ENCODE measurements at regions not wholly inside any gene's neighbourhood (a gene's known extent, or its start where the extent isn't known, plus 50 kb on each side); places are given as distances from the start of the nearest gene placed in this dataset.

DNA sequence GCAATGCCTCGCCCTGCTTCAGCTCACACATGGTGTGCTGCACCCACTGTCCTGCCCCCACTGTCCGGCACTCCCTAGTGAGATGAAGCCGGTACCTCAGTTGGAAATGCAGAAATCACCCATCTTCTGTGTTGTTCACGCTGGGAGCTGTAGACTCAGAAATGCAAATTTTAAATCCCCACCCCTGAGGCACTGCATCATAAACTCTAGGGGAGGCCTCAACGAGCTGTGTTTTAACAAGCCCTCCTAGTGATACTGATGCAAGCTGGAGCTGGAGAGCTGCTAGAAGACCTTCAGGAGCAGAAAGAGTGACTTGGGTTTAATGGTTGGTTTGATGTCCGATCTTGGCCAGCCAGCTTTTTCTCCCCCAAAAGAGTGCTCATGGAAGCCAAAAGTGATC lies 146.0 kb upstream of the MAST4 start:
- no peak overlapping the region for H3K27ac ChIP-seq
- CTCF ChIA-PET, result no interaction called here
- POLR2A ChIA-PET (ENCODE audit: low non-redundant PET), result no interaction called here
- DNase-seq (ENCODE audit: low spot score), result no peak
- TF ChIP-seq, protein P1, sequence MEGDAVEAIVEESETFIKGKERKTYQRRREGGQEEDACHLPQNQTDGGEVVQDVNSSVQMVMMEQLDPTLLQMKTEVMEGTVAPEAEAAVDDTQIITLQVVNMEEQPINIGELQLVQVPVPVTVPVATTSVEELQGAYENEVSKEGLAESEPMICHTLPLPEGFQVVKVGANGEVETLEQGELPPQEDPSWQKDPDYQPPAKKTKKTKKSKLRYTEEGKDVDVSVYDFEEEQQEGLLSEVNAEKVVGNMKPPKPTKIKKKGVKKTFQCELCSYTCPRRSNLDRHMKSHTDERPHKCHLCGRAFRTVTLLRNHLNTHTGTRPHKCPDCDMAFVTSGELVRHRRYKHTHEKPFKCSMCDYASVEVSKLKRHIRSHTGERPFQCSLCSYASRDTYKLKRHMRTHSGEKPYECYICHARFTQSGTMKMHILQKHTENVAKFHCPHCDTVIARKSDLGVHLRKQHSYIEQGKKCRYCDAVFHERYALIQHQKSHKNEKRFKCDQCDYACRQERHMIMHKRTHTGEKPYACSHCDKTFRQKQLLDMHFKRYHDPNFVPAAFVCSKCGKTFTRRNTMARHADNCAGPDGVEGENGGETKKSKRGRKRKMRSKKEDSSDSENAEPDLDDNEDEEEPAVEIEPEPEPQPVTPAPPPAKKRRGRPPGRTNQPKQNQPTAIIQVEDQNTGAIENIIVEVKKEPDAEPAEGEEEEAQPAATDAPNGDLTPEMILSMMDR (conservative IDR thresholded peaks at IDR 0.05; ENCODE audit: low read depth), result no peak

DNA sequence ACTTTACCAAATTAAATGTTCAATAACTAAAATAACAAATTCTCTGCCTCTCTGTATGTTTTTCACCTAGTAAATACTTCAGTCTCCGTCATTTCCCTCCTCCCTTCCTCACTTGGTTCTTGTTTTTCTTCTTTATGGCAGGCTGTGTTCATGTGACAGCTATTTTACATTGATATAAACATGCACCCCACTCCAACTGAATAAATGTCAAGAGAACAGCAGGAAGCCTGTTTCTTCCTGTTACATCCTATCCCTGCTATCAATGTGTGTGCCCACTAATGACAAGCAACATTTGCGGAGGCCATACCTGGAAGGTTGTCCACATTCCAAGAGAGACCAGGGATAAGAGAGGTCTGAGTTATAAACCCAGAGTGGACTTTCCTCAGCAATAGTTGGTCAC lies 145.2 kb upstream of the MAST4 start:
- no peak for DNase-seq (ENCODE audit: low spot score)
- H3K27ac ChIP-seq, result no peak overlapping the region
- CTCF ChIA-PET, result no interaction called here
- POLR2A ChIA-PET (ENCODE audit: low non-redundant PET), result no interaction called here
- TF ChIP-seq, protein P1 (conservative IDR thresholded peaks at IDR 0.05; ENCODE audit: low read depth), result no peak

- CTCF ChIA-PET, result interaction anchor here (0.6 kb wide), 1 partner anchor 13 kb away, joined by 4 read pairs; no protein-coding TSS in a partner anchor
- no peak overlapping the region for H3K27ac ChIP-seq
- POLR2A ChIA-PET (ENCODE audit: low non-redundant PET), result no interaction called here
- no peak for DNase-seq (ENCODE audit: low spot score)
- TF ChIP-seq, protein P1 (conservative IDR thresholded peaks at IDR 0.05; ENCODE audit: low read depth), result no peak
Observed at GRCh38 chr5:66452109-66452508, 144.1 kb upstream of the MAST4 start.

DNA sequence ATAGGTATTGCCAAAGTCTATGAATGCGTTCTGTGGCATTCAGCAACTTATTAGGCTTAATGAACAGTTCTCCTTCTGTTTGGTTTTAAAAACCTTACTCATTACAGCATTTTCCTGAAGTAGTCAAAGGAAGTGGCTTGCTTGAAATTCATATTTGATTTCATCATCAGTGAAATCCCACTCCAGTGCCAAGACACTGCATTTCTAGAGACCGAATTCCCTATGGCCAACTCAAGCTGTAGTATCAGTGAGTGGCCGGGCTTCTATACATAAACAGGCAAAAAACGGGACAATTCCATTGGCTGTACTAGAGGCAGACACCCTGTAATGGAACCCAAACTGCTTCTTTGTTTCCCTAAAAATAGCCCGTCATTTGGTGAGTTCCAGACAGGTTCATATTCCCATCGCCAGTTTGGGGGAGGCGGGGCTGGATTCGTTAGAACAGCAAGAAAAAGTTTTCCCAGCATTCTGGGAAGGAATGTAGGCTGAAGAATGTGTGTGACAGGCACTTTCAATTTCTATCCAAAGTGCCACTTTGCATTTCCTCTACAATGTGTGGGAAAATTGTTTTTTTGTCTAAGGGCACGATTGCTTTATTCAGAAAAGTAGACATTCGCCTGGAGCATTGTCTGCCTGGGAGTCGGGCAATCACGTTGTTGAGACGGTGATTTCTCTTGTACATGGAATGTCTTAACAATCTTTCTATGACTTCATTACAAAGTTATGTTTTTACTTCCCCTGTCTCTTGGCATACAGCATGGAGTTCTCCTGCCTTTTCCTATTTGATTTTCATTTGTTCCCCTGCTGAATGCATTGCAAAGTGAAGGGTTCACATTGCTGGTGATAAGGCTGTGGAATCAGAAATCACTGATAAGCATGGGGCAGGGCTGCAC lies 141.8 kb upstream of the MAST4 start:
- no peak for DNase-seq (ENCODE audit: low spot score)
- ChIA-PET CTCF (no interaction called here), POLR2A (ENCODE audit: low non-redundant PET) (no interaction called here)
- H3K27ac ChIP-seq, result no peak overlapping the region
- TF ChIP-seq, protein P1 (conservative IDR thresholded peaks at IDR 0.05; ENCODE audit: low read depth), result no peak

GRCh38 chr5:66459728-66460127 lies 136.5 kb upstream of the MAST4 start:
- no peak for DNase-seq (ENCODE audit: low spot score)
- TF ChIP-seq, protein P1 (conservative IDR thresholded peaks at IDR 0.05; ENCODE audit: low read depth), result no peak
- POLR2A ChIA-PET (ENCODE audit: low non-redundant PET), result no interaction called here
- CTCF ChIA-PET, result interaction anchor here (1.0 to 1.1 kb wide), 2 partner anchors 14 to 154 kb away, joined by 3 read pairs; no protein-coding TSS in a partner anchor
- no peak overlapping the region for H3K27ac ChIP-seq

DNA sequence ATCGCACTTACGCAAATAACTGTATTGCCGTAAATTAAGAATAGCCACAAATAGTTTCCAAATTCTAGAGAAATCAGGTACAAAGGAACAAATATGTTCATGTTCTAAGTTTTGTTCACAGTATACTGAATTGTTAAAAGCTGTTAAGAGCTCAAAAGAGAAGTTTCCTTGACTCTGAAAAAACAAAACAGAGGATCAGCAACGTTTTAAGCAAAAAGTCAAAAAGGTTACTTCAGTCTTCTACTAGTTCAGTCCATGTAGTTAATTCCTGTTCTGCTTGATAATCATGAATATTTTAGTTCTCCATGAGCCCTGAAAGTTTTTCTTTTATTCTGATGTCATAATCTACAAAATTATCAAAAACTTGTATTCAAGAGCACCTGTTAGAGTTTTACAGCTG lies 128.6 kb upstream of the MAST4 start:
- ChIA-PET CTCF (no interaction called here), POLR2A (ENCODE audit: low non-redundant PET) (no interaction called here)
- H3K27ac ChIP-seq, result no peak overlapping the region
- no peak for DNase-seq (ENCODE audit: low spot score)
- TF ChIP-seq, protein P1 (conservative IDR thresholded peaks at IDR 0.05; ENCODE audit: low read depth), result no peak

Data from RWPE1 (cell line).